GM10248 (cell line): ENCODE measurements at regions not wholly inside any gene's neighbourhood (a gene's known extent, or its start where the extent isn't known, plus 50 kb on each side); places are given as distances from the start of the nearest gene placed in this dataset.

Experiments used
- CTCF ChIA-PET: fragments of 300-600 bp; sonication (Branson Sonifier 250); formaldehyde crosslinking; extraction: SDS; loops from one replicate; lab custom pipeline; 2021; ENCODE audit warnings: antibody characterized with exemption; lab: Yijun Ruan, JAX
- POLR2A ChIA-PET: fragments of 350-650 bp; sonication (Branson Sonifier 250); formaldehyde crosslinking; extraction: SDS; loops from one replicate; lab custom pipeline; 2020; ENCODE audit warnings: antibody characterized with exemption; lab: Yijun Ruan, JAX
- DNase-seq: peaks from one replicate; pipeline ENCODE4 v3.0.0; 2012; ENCODE audit errors: extremely low spot score
- CTCF ChIP-seq: IDR thresholded peaks from 2 replicates; pipeline ENCODE4 v1.5.1; 2012; ENCODE audit warnings: mild to moderate bottlenecking, low read depth; ENCODE audit errors: extremely low read depth, missing control alignments, control extremely low read depth

GRCh38 chr1:101394041-101394440, 157.2 kb downstream of the S1PR1 start:
- DNase-seq: no peak
- no peak for TF ChIP-seq CTCF
- CTCF ChIA-PET: interaction anchor here (0.7 to 10.5 kb wide), 6 partner anchors 12 to 84 kb away, joined by 3 to 121 read pairs (median 6); no protein-coding TSS in a partner anchor
- POLR2A ChIA-PET: no interaction called here

- TF ChIP-seq CTCF: no peak
- POLR2A ChIA-PET: no interaction called here
- CTCF ChIA-PET: interaction anchor here (0.7 to 4.3 kb wide), 7 partner anchors 8 to 90 kb away, joined by 3 to 21 read pairs (median 3); no protein-coding TSS in a partner anchor
- DNase-seq: no peak
These were observed 162.4 kb downstream of the S1PR1 start for GRCh38 chr1:101399222-101399621.

- no peak for DNase-seq
- ChIA-PET POLR2A (interaction anchor here (1.3 kb wide), 1 partner anchor 17 kb away, joined by 3 read pairs; no protein-coding TSS in a partner anchor), CTCF (interaction anchor here (1.1 to 10.7 kb wide), 6 partner anchors 9 to 118 kb away, joined by 3 to 121 read pairs (median 36); no protein-coding TSS in a partner anchor)
- TF ChIP-seq CTCF: no peak
These were observed 169.5 kb downstream of the S1PR1 start for GRCh38 chr1:101406271-101406670.

- no peak for TF ChIP-seq CTCF
- POLR2A ChIA-PET: no interaction called here
- CTCF ChIA-PET: interaction anchor here (1.1 to 10.7 kb wide), 8 partner anchors 9 to 118 kb away, joined by 3 to 121 read pairs (median 9); no protein-coding TSS in a partner anchor
- no peak for DNase-seq
These were observed 169.9 kb downstream of the S1PR1 start for GRCh38 chr1:101406681-101407080.

- ChIA-PET POLR2A (interaction anchor here (0.5 to 4.4 kb wide), 8 partner anchors 17 to 1558 kb away, joined by 3 to 75 read pairs (median 4); no protein-coding TSS in a partner anchor), CTCF (interaction anchor here (1.0 to 10.7 kb wide), 19 partner anchors 10 to 1027 kb away, joined by 3 to 121 read pairs (median 4); no protein-coding TSS in a partner anchor)
- peak; percentile 47 for DNase-seq
- TF ChIP-seq CTCF: no peak
These were observed 170.8 kb downstream of the S1PR1 start for GRCh38 chr1:101407505-101408211.

GRCh38 chr1:101408212-101409042, 171.6 kb downstream of the S1PR1 start:
- DNase-seq: no peak
- CTCF ChIA-PET: interaction anchor here (1.0 to 10.7 kb wide), 20 partner anchors 9 to 1026 kb away, joined by 3 to 121 read pairs (median 4); no protein-coding TSS in a partner anchor
- POLR2A ChIA-PET: interaction anchor here (0.5 to 4.4 kb wide), 7 partner anchors 18 to 1559 kb away, joined by 3 to 75 read pairs (median 5); no protein-coding TSS in a partner anchor
- no peak for TF ChIP-seq CTCF
